ENCODE measurements at regions not wholly inside any gene's neighbourhood (a gene's known extent, or its start where the extent isn't known, plus 50 kb on each side); places are given as distances from the start of the nearest gene placed in this dataset.
"Not testable (repeated sequence)": the region's sequence is repeated elsewhere in the genome, so short reads cannot be mapped to it uniquely, and the experiment has no call there.

DNA sequence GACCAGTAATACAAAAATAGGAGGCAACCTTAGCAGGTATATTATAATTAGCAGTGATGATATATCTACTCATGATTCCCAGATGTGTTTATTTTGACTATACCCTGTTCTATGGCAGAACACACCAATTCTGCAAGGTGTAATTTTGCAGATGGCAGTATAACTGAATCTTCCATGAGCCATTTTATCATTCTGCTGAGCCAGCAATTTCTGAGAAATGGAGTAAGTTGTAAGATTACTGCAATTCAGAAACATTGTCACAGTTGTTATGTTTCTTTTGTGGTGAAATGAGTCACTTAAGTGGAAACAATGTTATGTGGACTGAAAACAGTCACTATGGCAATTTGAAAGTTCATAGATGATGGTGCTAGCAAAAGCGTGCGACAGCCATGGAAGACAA, 63.7 kb upstream of the RIMS1 start:
- Histone ChIP-seq H3K36me3 (ENCODE audit: control insufficient read depth, insufficient read depth, low read length) (no peaks in the 10 kb centered on the region), H3K9me3 (ENCODE audit: control insufficient read depth, low read length) (no peaks in the 10 kb centered on the region), H3K4me1 (ENCODE audit: control insufficient read depth, insufficient read depth, low read length) (no peaks in the 10 kb centered on the region), H3K27me3 (ENCODE audit: control insufficient read depth, insufficient read depth, low read length) (no peaks in the 10 kb centered on the region), H3K4me3 (ENCODE audit: low read length) (no peak overlapping the region), H3K9ac (ENCODE audit: low read length) (no peak overlapping the region)

DNA sequence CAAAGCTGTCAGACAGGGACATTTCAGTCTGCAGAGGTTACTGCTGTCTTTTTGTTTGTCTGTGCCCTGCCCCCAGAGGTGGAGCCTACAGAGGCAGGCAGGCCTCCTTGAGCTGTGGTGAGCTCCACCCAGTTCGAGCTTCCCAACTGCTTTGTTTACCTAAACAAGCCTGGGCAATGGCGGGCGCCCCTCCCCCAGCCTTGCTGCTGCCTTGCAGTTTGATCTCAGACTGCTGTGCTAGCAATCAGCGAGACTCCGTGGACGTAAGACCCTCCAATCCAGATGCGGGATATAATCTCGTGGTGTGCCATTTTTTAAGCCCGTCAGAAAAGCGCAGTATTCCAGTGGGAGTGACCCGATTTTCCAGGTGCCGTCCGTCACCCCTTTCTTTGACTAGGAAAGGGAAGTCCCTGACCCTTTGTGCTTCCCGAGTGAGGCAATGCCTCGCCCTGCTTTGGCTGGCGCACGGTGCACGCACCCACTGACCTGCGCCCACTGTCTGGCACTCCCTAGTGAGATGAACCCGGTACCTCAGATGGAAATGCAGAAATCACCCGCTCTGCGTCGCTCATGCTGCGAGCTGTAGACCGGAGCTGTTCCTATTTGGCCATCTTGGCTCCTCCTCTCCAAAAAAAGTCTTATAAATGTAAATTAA, 54.1 kb upstream of the RIMS1 start:
- H3K4me1 ChIP-seq (ENCODE audit: control insufficient read depth, insufficient read depth, low read length); H3K4me3 ChIP-seq (ENCODE audit: low read length); H3K27me3 ChIP-seq (ENCODE audit: control insufficient read depth, insufficient read depth, low read length); H3K36me3 ChIP-seq (ENCODE audit: control insufficient read depth, insufficient read depth, low read length); H3K9me3 ChIP-seq (ENCODE audit: control insufficient read depth, low read length); H3K9ac ChIP-seq (ENCODE audit: low read length): not testable (repeated sequence)
